Naive thymus-derived CD4-positive, alpha-beta T cell (primary cell): ENCODE measurements at regions not wholly inside any gene's neighbourhood (a gene's known extent, or its start where the extent isn't known, plus 50 kb on each side); places are given as distances from the start of the nearest gene placed in this dataset.
A peak's percentile ranks its signal among the peaks of the same experiment; 100 is the strongest.
"Not testable (repeated sequence)": the region's sequence is repeated elsewhere in the genome, so short reads cannot be mapped to it uniquely, and the experiment has no call there.

Experiments
- ATAC-seq: fragments of 150-1000 bp; cut with Tn5 transposase; 2 replicates; pipeline ENCODE4 v1.10.0; 2021; ENCODE audit warnings: mild to moderate bottlenecking, moderate library complexity
- CTCF ChIA-PET: fragments of 350-600 bp; sonication (Branson Sonifier 250); formaldehyde crosslinking; loops from one replicate; lab custom pipeline; 2021; ENCODE audit warnings: antibody characterized with exemption; lab: Charles Lee
- POLR2A ChIA-PET: fragments of 350-600 bp; sonication (Branson Sonifier 250); formaldehyde crosslinking; loops from one replicate; lab custom pipeline; 2021; ENCODE audit warnings: antibody characterized with exemption, inconsistent platforms; lab: Charles Lee
- DNase-seq, 9 donors: peaks; one replicate each; pipeline versions ENCODE4 v3.0.0 to v3.0.0-alpha.2; 2020 to 2022; ENCODE audit warnings: mixed read lengths in 1 of 9
- H3K27ac ChIP-seq: one replicate; pipeline ENCODE4 v1.7.0; 2013; ENCODE audit warnings: mild to moderate bottlenecking, low read depth, low read length, moderate library complexity
- H3K27me3 ChIP-seq, 2 donors: one replicate each; pipeline ENCODE4 v1.7.0; 2013; ENCODE audit warnings: low read length in 2 of 2, mild to moderate bottlenecking in 2 of 2, moderate library complexity in 2 of 2; ENCODE audit not compliant: control insufficient read depth in 2 of 2, insufficient read depth in 2 of 2
- H3K36me3 ChIP-seq, 3 experiments: 1 replicate in 2 of 3; 2 replicates in 1 of 3; pipeline ENCODE4 v1.7.0; 2013; ENCODE audit warnings: low read length in 3 of 3, mild to moderate bottlenecking in 3 of 3, moderate library complexity in 1 of 3; ENCODE audit not compliant: insufficient read depth in 3 of 3, control insufficient read depth in 2 of 3
- H3K4me1 ChIP-seq, 2 donors: one replicate each; pipeline ENCODE4 v1.7.0; 2013; ENCODE audit warnings: low read length in 2 of 2, mild to moderate bottlenecking in 2 of 2, moderate library complexity in 1 of 2; ENCODE audit not compliant: control insufficient read depth in 2 of 2, insufficient read depth in 2 of 2
- H3K4me3 ChIP-seq: 2 replicates; pipeline ENCODE4 v1.7.0; 2013; ENCODE audit warnings: mild to moderate bottlenecking, low read length
- H3K9me3 ChIP-seq, 3 experiments: 1 replicate in 2 of 3; 2 replicates in 1 of 3; pipeline ENCODE4 v1.7.0; 2013; ENCODE audit warnings: low read length in 3 of 3; ENCODE audit not compliant: control insufficient read depth in 2 of 3
- H3K27ac Mint-ChIP-seq, 9 donors: one replicate each; pipeline ENCODE4 v1.8.0; 2020 to 2022; ENCODE audit warnings: mixed read lengths in 9 of 9, mild to moderate bottlenecking in 8 of 9, moderate library complexity in 5 of 9, inconsistent platforms in 2 of 9
- H3K27me3 Mint-ChIP-seq, 5 donors: one replicate each; pipeline ENCODE4 v1.8.0; 2021 to 2022; ENCODE audit warnings: mixed read lengths in 5 of 5, mild to moderate bottlenecking in 1 of 5
- H3K36me3 Mint-ChIP-seq, 5 donors: one replicate each; pipeline ENCODE4 v1.8.0; 2020 to 2022; ENCODE audit warnings: mixed read lengths in 5 of 5, mild to moderate bottlenecking in 3 of 5, inconsistent platforms in 1 of 5
- H3K4me1 Mint-ChIP-seq, 7 donors: one replicate each; pipeline ENCODE4 v1.8.0; 2020 to 2022; ENCODE audit warnings: mixed read lengths in 7 of 7, mild to moderate bottlenecking in 3 of 7, inconsistent platforms in 1 of 7
- H3K4me3 Mint-ChIP-seq, 10 donors: one replicate each; pipeline ENCODE4 v1.8.0; 2020 to 2022; ENCODE audit warnings: mild to moderate bottlenecking in 10 of 10, mixed read lengths in 10 of 10, moderate library complexity in 6 of 10, inconsistent platforms in 2 of 10
- H3K9me3 Mint-ChIP-seq, 11 donors: one replicate each; pipeline ENCODE4 v1.8.0; 2020 to 2022; ENCODE audit warnings: mixed read lengths in 11 of 11, mild to moderate bottlenecking in 4 of 11, inconsistent platforms in 1 of 11, moderate library complexity in 1 of 11
- intact Hi-C, 2 donors: fragments of 100-400 bp; cut with micrococcal nuclease; formaldehyde crosslinking; loops; one replicate each; pipeline ENCODE4 v1.15.1; 2023

GRCh38 chr9:135190789-135191577, 103.5 kb downstream of the OLFM1 start:
- H3K4me1 ChIP-seq, result no peaks in the 10 kb centered on the region
- H3K27ac ChIP-seq, result no peak overlapping the region
- H3K27me3 ChIP-seq, result no peaks in the 10 kb centered on the region
- intact Hi-C loops, result no loop called here
- peaks cover 0 to 1% (median 0%) of the 10 kb centered on the region in 11 donors for H3K9me3 Mint-ChIP-seq
- H3K4me1 Mint-ChIP-seq, result peaks cover 0 to 2% (median 0%) of the 10 kb centered on the region in 7 donors
- H3K4me3 Mint-ChIP-seq, result no peak overlapping the region
- POLR2A ChIA-PET, result no interaction called here
- no peaks in the 10 kb centered on the region for H3K36me3 ChIP-seq
- no peak overlapping the region for H3K27ac Mint-ChIP-seq
- H3K36me3 Mint-ChIP-seq, result no peaks in the 10 kb centered on the region
- H3K9me3 ChIP-seq, result no peaks in the 10 kb centered on the region
- ATAC-seq, result no peak
- DNase-seq, result no peak
- peaks cover 0 to 38% (median 0%) of the 10 kb centered on the region in 5 donors for H3K27me3 Mint-ChIP-seq
- H3K4me3 ChIP-seq, result no peak overlapping the region
- CTCF ChIA-PET, result no interaction called here

DNA sequence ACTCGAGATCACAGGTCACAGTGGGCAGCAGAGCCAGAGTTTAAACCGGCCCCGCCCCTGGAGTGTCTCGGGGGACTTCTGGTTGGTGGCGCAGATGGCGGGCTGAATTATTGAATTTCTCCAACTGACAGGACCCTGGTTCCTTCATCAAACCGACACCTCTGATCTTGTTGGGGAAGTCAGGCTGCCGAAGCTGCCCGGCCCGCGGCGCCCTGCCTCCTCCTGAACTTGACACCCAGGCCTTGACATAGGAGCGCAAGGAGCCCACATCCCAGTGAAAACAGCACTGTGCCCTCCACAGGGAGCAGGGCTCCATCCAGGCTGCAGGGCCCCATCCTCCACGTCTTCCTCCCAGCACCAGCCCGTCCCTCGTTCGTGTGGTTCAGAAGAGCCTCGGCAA, 105.2 kb downstream of the OLFM1 start:
- CTCF ChIA-PET, result no interaction called here
- no peak for ATAC-seq

GRCh38 chr9:135195975-135196374, 108.5 kb downstream of the OLFM1 start:
- intact Hi-C loops, H3K36me3 Mint-ChIP-seq, H3K4me1 Mint-ChIP-seq, H3K4me3 Mint-ChIP-seq, H3K27ac ChIP-seq, H3K4me1 ChIP-seq, H3K27ac Mint-ChIP-seq, ATAC-seq, H3K36me3 ChIP-seq, H3K9me3 Mint-ChIP-seq, CTCF ChIA-PET, POLR2A ChIA-PET, H3K27me3 ChIP-seq, H3K4me3 ChIP-seq, H3K9me3 ChIP-seq: not testable (repeated sequence)
- DNase-seq, result peak in 2 of 9 donors; percentile 14 to 18
- peaks cover 0 to 54% (median 15%) of the 10 kb centered on the region in 5 donors for H3K27me3 Mint-ChIP-seq

More for the DNA sequence above, 105.2 kb downstream of the OLFM1 start:
- peaks cover 0 to 2% (median 0%) of the 10 kb centered on the region in 7 donors for H3K4me1 Mint-ChIP-seq
- Histone ChIP-seq H3K27me3 (no peaks in the 10 kb centered on the region), H3K36me3 (no peaks in the 10 kb centered on the region), H3K27ac (no peak overlapping the region), H3K4me1 (no peaks in the 10 kb centered on the region), H3K9me3 (no peaks in the 10 kb centered on the region), H3K4me3 (no peak overlapping the region)
- no peaks in the 10 kb centered on the region for H3K36me3 Mint-ChIP-seq
- H3K27me3 Mint-ChIP-seq, result peaks cover 0 to 35% (median under 1%) of the 10 kb centered on the region in 5 donors
- no peak for DNase-seq
- POLR2A ChIA-PET, result no interaction called here
- intact Hi-C loops, result no loop called here
- H3K4me3 Mint-ChIP-seq, result no peak overlapping the region
- peaks cover 0 to 2% (median 0%) of the 10 kb centered on the region in 11 donors for H3K9me3 Mint-ChIP-seq
- H3K27ac Mint-ChIP-seq, result no peak overlapping the region

DNA sequence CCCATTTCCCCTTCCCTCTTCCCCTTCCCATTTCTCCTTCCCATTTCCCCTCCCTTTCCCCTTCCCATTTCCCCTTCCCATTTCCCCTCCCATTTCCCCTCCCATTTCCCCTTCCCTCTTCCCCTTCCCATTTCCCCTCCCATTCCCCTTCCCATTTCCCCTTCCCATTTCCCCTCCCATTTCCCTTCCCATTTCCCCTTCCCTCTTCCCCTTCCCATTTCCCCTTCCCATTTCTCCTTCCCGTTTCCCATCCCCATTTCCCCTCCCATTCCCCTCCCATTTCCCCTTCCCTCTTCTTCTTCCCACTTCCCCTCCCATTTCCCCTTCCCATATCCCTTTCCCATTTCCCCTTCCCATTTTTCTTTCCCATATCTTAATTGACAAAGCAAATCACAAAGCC, 109.0 kb downstream of the OLFM1 start:
- Mint-ChIP-seq H3K27me3 (peaks cover 0 to 52% (median 15%) of the 10 kb centered on the region in 5 donors), H3K27ac (peak overlapping the region in 1 of 9 donors; percentile 29), H3K4me3 (no peak overlapping the region), H3K36me3 (no peaks in the 10 kb centered on the region), H3K4me1 (peaks cover 0 to 2% (median 0%) of the 10 kb centered on the region in 7 donors), H3K9me3 (peaks cover 0 to 4% (median 0%) of the 10 kb centered on the region in 11 donors)
- no peak for ATAC-seq
- Histone ChIP-seq H3K36me3 (no peaks in the 10 kb centered on the region), H3K27ac (no peak overlapping the region), H3K4me1 (no peaks in the 10 kb centered on the region), H3K9me3 (no peaks in the 10 kb centered on the region), H3K27me3 (no peaks in the 10 kb centered on the region), H3K4me3 (no peak overlapping the region)
- intact Hi-C loops, result no loop called here
- ChIA-PET CTCF (no interaction called here), POLR2A (no interaction called here)
- DNase-seq, result no peak

DNA sequence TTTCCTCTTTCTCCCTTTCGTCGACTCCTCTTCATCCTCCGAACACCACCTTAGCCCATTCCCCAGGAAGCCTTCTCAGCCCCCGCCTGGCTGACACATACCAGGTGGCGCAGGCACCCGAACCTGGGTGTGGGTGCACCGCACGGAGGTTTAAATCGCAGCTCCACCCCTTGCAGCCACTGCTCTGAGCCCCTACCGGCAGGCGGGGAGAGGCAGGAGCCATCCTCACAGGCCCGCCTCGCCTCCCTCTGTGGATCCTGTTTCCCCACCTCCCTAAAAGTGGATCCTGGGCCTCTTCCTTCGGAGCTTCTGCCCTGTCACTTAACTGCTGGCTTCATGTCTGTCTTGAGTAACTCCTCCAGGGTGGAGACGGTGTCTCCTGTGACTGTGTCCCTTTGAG, 110.7 kb downstream of the OLFM1 start:
- H3K9me3 Mint-ChIP-seq, result peaks cover 0 to 4% (median 0%) of the 10 kb centered on the region in 11 donors
- ATAC-seq (no peak), DNase-seq (no peak)
- H3K4me1 Mint-ChIP-seq, result peaks cover 0 to 2% (median 0%) of the 10 kb centered on the region in 7 donors
- no peak overlapping the region for H3K27ac Mint-ChIP-seq
- H3K36me3 Mint-ChIP-seq, result no peaks in the 10 kb centered on the region
- intact Hi-C loops, result no loop called here
- Histone ChIP-seq H3K9me3 (no peaks in the 10 kb centered on the region), H3K4me1 (no peaks in the 10 kb centered on the region), H3K27me3 (no peaks in the 10 kb centered on the region), H3K27ac (no peak overlapping the region), H3K4me3 (no peak overlapping the region), H3K36me3 (no peaks in the 10 kb centered on the region)
- peaks cover 0 to 44% (median 15%) of the 10 kb centered on the region in 5 donors for H3K27me3 Mint-ChIP-seq
- POLR2A ChIA-PET, result no interaction called here
- no peak overlapping the region for H3K4me3 Mint-ChIP-seq
- CTCF ChIA-PET, result no interaction called here

- H3K27me3 Mint-ChIP-seq, result peaks cover 0 to 38% (median 15%) of the 10 kb centered on the region in 5 donors
- ChIA-PET POLR2A (no interaction called here), CTCF (no interaction called here)
Measured at GRCh38 chr9:135198586-135199285, 111.3 kb downstream of the OLFM1 start.

More at GRCh38 chr9:135198586-135199285, 111.3 kb downstream of the OLFM1 start:
- Histone ChIP-seq H3K4me1 (no peaks in the 10 kb centered on the region), H3K9me3 (no peaks in the 10 kb centered on the region), H3K4me3 (no peak overlapping the region), H3K27me3 (no peaks in the 10 kb centered on the region), H3K27ac (no peak overlapping the region), H3K36me3 (no peaks in the 10 kb centered on the region)
- Mint-ChIP-seq H3K36me3 (no peaks in the 10 kb centered on the region), H3K4me1 (peaks cover 0 to 2% (median 0%) of the 10 kb centered on the region in 7 donors), H3K4me3 (no peak overlapping the region), H3K9me3 (peaks cover 0 to 4% (median 0%) of the 10 kb centered on the region in 11 donors), H3K27ac (no peak overlapping the region)
- ATAC-seq, result no peak
- no peak for DNase-seq
- intact Hi-C loops, result no loop called here
